Activated T-helper 17 cell treated with anti-CD3 and anti-CD28 coated beads, Interleukin-2, amount 50 U/mL, for 72 hours (primary cell): ENCODE measurements at regions not wholly inside any gene's neighbourhood (a gene's known extent, or its start where the extent isn't known, plus 50 kb on each side); places are given as distances from the start of the nearest gene placed in this dataset.

Source experiments
- ATAC-seq: fragments of 150-1000 bp; cut with Tn5 transposase; replicated peaks from 2 replicates; pipeline ENCODE4 v1.10.0; 2021; ENCODE audit warnings: mild to moderate bottlenecking, moderate library complexity
- H3K27ac Mint-ChIP-seq: one replicate; pipeline ENCODE4 v1.8.0; 2022; ENCODE audit warnings: mixed read lengths
- H3K27me3 Mint-ChIP-seq: one replicate; pipeline ENCODE4 v1.8.0; 2022; ENCODE audit warnings: mixed read lengths
- H3K36me3 Mint-ChIP-seq: one replicate; pipeline ENCODE4 v1.8.0; 2022; ENCODE audit warnings: low read depth, mild to moderate bottlenecking, mixed read lengths
- H3K4me1 Mint-ChIP-seq: one replicate; pipeline ENCODE4 v1.8.0; 2022; ENCODE audit warnings: mixed read lengths
- H3K4me3 Mint-ChIP-seq: one replicate; pipeline ENCODE4 v1.8.0; 2022; ENCODE audit warnings: mild to moderate bottlenecking, mixed read lengths
- H3K9me3 Mint-ChIP-seq: one replicate; pipeline ENCODE4 v1.8.0; 2022; ENCODE audit warnings: mixed read lengths

GRCh38 chr6:139638179-139638941 lies 263.9 kb upstream of the CITED2 start:
- peaks cover 4% of the 10 kb centered on the region for H3K4me1 Mint-ChIP-seq
- H3K27ac Mint-ChIP-seq = no peak overlapping the region
- no peaks in the 10 kb centered on the region for H3K9me3 Mint-ChIP-seq
- no peaks in the 10 kb centered on the region for H3K36me3 Mint-ChIP-seq
- no peak overlapping the region for H3K4me3 Mint-ChIP-seq
- no peaks in the 10 kb centered on the region for H3K27me3 Mint-ChIP-seq
- ATAC-seq = no peak

GRCh38 chr6:139637766-139638165 lies 263.3 kb upstream of the CITED2 start:
- no peaks in the 10 kb centered on the region for H3K36me3 Mint-ChIP-seq
- no peak overlapping the region for H3K4me3 Mint-ChIP-seq
- no peak overlapping the region for H3K27ac Mint-ChIP-seq
- no peaks in the 10 kb centered on the region for H3K27me3 Mint-ChIP-seq
- H3K4me1 Mint-ChIP-seq = peaks cover 4% of the 10 kb centered on the region
- ATAC-seq = no peak
- H3K9me3 Mint-ChIP-seq = no peaks in the 10 kb centered on the region

GRCh38 chr6:139636391-139636790 lies 261.9 kb upstream of the CITED2 start:
- Mint-ChIP-seq H3K36me3 (no peaks in the 10 kb centered on the region), H3K4me1 (peaks cover 4% of the 10 kb centered on the region), H3K27ac (no peak overlapping the region), H3K9me3 (no peaks in the 10 kb centered on the region), H3K4me3 (no peak overlapping the region), H3K27me3 (no peaks in the 10 kb centered on the region)
- ATAC-seq = no peak

- Mint-ChIP-seq H3K27ac (no peak overlapping the region), H3K27me3 (no peaks in the 10 kb centered on the region), H3K4me3 (no peak overlapping the region), H3K9me3 (no peaks in the 10 kb centered on the region), H3K4me1 (peaks cover under 1% of the 10 kb centered on the region), H3K36me3 (no peaks in the 10 kb centered on the region)
- no peak for ATAC-seq
Measured at GRCh38 chr6:139635401-139636130, 261.1 kb upstream of the CITED2 start.

GRCh38 chr6:139632840-139633239 lies 258.4 kb upstream of the CITED2 start:
- Mint-ChIP-seq H3K36me3 (no peaks in the 10 kb centered on the region), H3K27ac (no peak overlapping the region), H3K27me3 (no peaks in the 10 kb centered on the region), H3K9me3 (no peaks in the 10 kb centered on the region), H3K4me3 (no peak overlapping the region), H3K4me1 (no peaks in the 10 kb centered on the region)
- ATAC-seq = no peak

- no peaks in the 10 kb centered on the region for H3K9me3 Mint-ChIP-seq
- H3K4me1 Mint-ChIP-seq = no peaks in the 10 kb centered on the region
- no peaks in the 10 kb centered on the region for H3K27me3 Mint-ChIP-seq
- H3K27ac Mint-ChIP-seq = no peak overlapping the region
- no peak for ATAC-seq
- H3K4me3 Mint-ChIP-seq = no peak overlapping the region
- H3K36me3 Mint-ChIP-seq = no peaks in the 10 kb centered on the region
Measured at GRCh38 chr6:139628270-139628669, 253.8 kb upstream of the CITED2 start.

GRCh38 chr6:139627091-139627490 lies 252.6 kb upstream of the CITED2 start:
- H3K27me3 Mint-ChIP-seq = no peaks in the 10 kb centered on the region
- ATAC-seq = no peak
- no peaks in the 10 kb centered on the region for H3K9me3 Mint-ChIP-seq
- H3K4me1 Mint-ChIP-seq = no peaks in the 10 kb centered on the region
- H3K27ac Mint-ChIP-seq = no peak overlapping the region
- H3K36me3 Mint-ChIP-seq = no peaks in the 10 kb centered on the region
- H3K4me3 Mint-ChIP-seq = no peak overlapping the region

- H3K4me1 Mint-ChIP-seq = no peaks in the 10 kb centered on the region
- no peaks in the 10 kb centered on the region for H3K36me3 Mint-ChIP-seq
- no peak overlapping the region for H3K27ac Mint-ChIP-seq
- no peak for ATAC-seq
- H3K4me3 Mint-ChIP-seq = no peak overlapping the region
- no peaks in the 10 kb centered on the region for H3K9me3 Mint-ChIP-seq
- no peaks in the 10 kb centered on the region for H3K27me3 Mint-ChIP-seq
Measured at GRCh38 chr6:139625998-139626975, 251.8 kb upstream of the CITED2 start.

GRCh38 chr6:139625081-139625939 lies 250.9 kb upstream of the CITED2 start:
- H3K4me1 Mint-ChIP-seq = no peaks in the 10 kb centered on the region
- H3K36me3 Mint-ChIP-seq = no peaks in the 10 kb centered on the region
- H3K9me3 Mint-ChIP-seq = no peaks in the 10 kb centered on the region
- no peak overlapping the region for H3K4me3 Mint-ChIP-seq
- ATAC-seq = no peak
- H3K27ac Mint-ChIP-seq = no peak overlapping the region
- no peaks in the 10 kb centered on the region for H3K27me3 Mint-ChIP-seq

- H3K9me3 Mint-ChIP-seq = no peaks in the 10 kb centered on the region
- H3K27me3 Mint-ChIP-seq = no peaks in the 10 kb centered on the region
- no peaks in the 10 kb centered on the region for H3K4me1 Mint-ChIP-seq
- ATAC-seq = no peak
- no peaks in the 10 kb centered on the region for H3K36me3 Mint-ChIP-seq
- no peak overlapping the region for H3K4me3 Mint-ChIP-seq
- H3K27ac Mint-ChIP-seq = no peak overlapping the region
Measured at GRCh38 chr6:139623372-139623771, 248.9 kb upstream of the CITED2 start.

GRCh38 chr6:139613496-139613895 lies 239.0 kb upstream of the CITED2 start:
- ATAC-seq = no peak
- Mint-ChIP-seq H3K36me3 (no peaks in the 10 kb centered on the region), H3K4me3 (no peak overlapping the region), H3K4me1 (no peaks in the 10 kb centered on the region), H3K27me3 (no peaks in the 10 kb centered on the region), H3K9me3 (no peaks in the 10 kb centered on the region), H3K27ac (no peak overlapping the region)

- H3K36me3 Mint-ChIP-seq = no peaks in the 10 kb centered on the region
- H3K27me3 Mint-ChIP-seq = no peaks in the 10 kb centered on the region
- no peak overlapping the region for H3K4me3 Mint-ChIP-seq
- ATAC-seq = no peak
- no peaks in the 10 kb centered on the region for H3K4me1 Mint-ChIP-seq
- H3K27ac Mint-ChIP-seq = no peak overlapping the region
- no peaks in the 10 kb centered on the region for H3K9me3 Mint-ChIP-seq
Measured at GRCh38 chr6:139612135-139612465, 237.7 kb upstream of the CITED2 start.

GRCh38 chr6:139611327-139612134 lies 237.1 kb upstream of the CITED2 start:
- H3K9me3 Mint-ChIP-seq = no peaks in the 10 kb centered on the region
- no peak overlapping the region for H3K4me3 Mint-ChIP-seq
- no peak overlapping the region for H3K27ac Mint-ChIP-seq
- H3K27me3 Mint-ChIP-seq = no peaks in the 10 kb centered on the region
- no peaks in the 10 kb centered on the region for H3K36me3 Mint-ChIP-seq
- H3K4me1 Mint-ChIP-seq = no peaks in the 10 kb centered on the region
- ATAC-seq = no peak
